SK-N-MC (cell line): ENCODE measurements at regions not wholly inside any gene's neighbourhood (a gene's known extent, or its start where the extent isn't known, plus 50 kb on each side); places are given as distances from the start of the nearest gene placed in this dataset.
A peak's percentile ranks its signal among the peaks of the same experiment; 100 is the strongest.

ENCODE experiments used
- DNase-seq: peaks from one replicate; pipeline ENCODE4 v3.0.0-alpha.2; 2011; ENCODE audit warnings: low read depth, low spot score
- H3K27ac ChIP-seq: fragments of 200-600 bp; sonication (generic); 2 replicates; pipeline ENCODE4 v1.5.1; 2016; ENCODE audit warnings: mixed run types
- H3K36me3 ChIP-seq: fragments of 200-600 bp; sonication (generic); 2 replicates; pipeline ENCODE4 v1.6.1; 2017; ENCODE audit warnings: antibody characterized with exemption, low read length, mixed read lengths; ENCODE audit not compliant: insufficient read depth
- H3K4me3 ChIP-seq: fragments of 200-600 bp; sonication (generic); 2 replicates; pipeline ENCODE4 v1.5.1; 2016
- H3K9ac ChIP-seq: fragments of 200-600 bp; sonication (generic); 2 replicates; pipeline ENCODE4 v1.8.0; 2017; ENCODE audit warnings: mixed run types, mixed read lengths; ENCODE audit not compliant: insufficient read length
- H3K9me3 ChIP-seq: fragments of 200-600 bp; sonication (generic); 2 replicates; pipeline ENCODE4 v1.6.1; 2017; ENCODE audit warnings: low read depth, mild to moderate bottlenecking, antibody characterized with exemption, low read length, moderate library complexity, mixed read lengths
- EZH2 ChIP-seq: fragments of 200-600 bp; sonication (generic); IDR thresholded peaks from one replicate; pipeline ENCODE4 v1.6.1; 2017; ENCODE audit warnings: antibody characterized with exemption
- FOXP2 ChIP-seq: optimal IDR thresholded peaks from 2 replicates; pipeline ENCODE3; 2011; ENCODE audit warnings: mild to moderate bottlenecking, moderate library complexity; ENCODE audit not compliant: insufficient read depth; ENCODE audit errors: extremely low read length, control extremely low read depth
- POLR2AphosphoS5 ChIP-seq: IDR thresholded peaks from 2 replicates; pipeline ENCODE4 v1.6.1; 2012; ENCODE audit warnings: mild to moderate bottlenecking, low read depth, low read length, borderline replicate concordance

- Histone ChIP-seq H3K36me3 (no peaks in the 10 kb centered on the region), H3K9ac (no peak overlapping the region), H3K9me3 (no peaks in the 10 kb centered on the region), H3K4me3 (no peak overlapping the region), H3K27ac (no peak overlapping the region)
- TF ChIP-seq POLR2AphosphoS5 (no peak), FOXP2 (no peak), EZH2 (no peak)
- DNase-seq: no peak
Measured at GRCh38 chr12:28054583-28054982, 82.0 kb upstream of the PTHLH start.

- Histone ChIP-seq H3K9me3 (no peaks in the 10 kb centered on the region), H3K27ac (0 out of 2 replicates have a peak overlapping the region, but pooled peaks have one; percentile 21), H3K36me3 (no peaks in the 10 kb centered on the region), H3K4me3 (no peak overlapping the region), H3K9ac (no peak overlapping the region)
- no peak for DNase-seq
- TF ChIP-seq POLR2AphosphoS5: no peak
- TF ChIP-seq EZH2: no peak
- TF ChIP-seq FOXP2: no peak
Measured at GRCh38 chr12:28057856-28058615, 85.5 kb upstream of the PTHLH start.

GRCh38 chr12:28059220-28059619 is 86.7 kb upstream of the PTHLH start:
- H3K36me3 ChIP-seq: no peaks in the 10 kb centered on the region
- DNase-seq: no peak
- no peak overlapping the region for H3K27ac ChIP-seq
- no peaks in the 10 kb centered on the region for H3K9me3 ChIP-seq
- TF ChIP-seq POLR2AphosphoS5 (no peak), EZH2 (no peak), FOXP2 (no peak)
- H3K4me3 ChIP-seq: no peak overlapping the region
- H3K9ac ChIP-seq: no peak overlapping the region

GRCh38 chr12:28059668-28060067 is 87.1 kb upstream of the PTHLH start:
- no peak for DNase-seq
- Histone ChIP-seq H3K4me3 (no peak overlapping the region), H3K9me3 (no peaks in the 10 kb centered on the region), H3K9ac (no peak overlapping the region), H3K27ac (no peak overlapping the region), H3K36me3 (no peaks in the 10 kb centered on the region)
- TF ChIP-seq EZH2 (no peak), POLR2AphosphoS5 (no peak), FOXP2 (no peak)

GRCh38 chr12:28060871-28061270 is 88.3 kb upstream of the PTHLH start:
- no peak overlapping the region for H3K4me3 ChIP-seq
- H3K9ac ChIP-seq: no peak overlapping the region
- no peaks in the 10 kb centered on the region for H3K9me3 ChIP-seq
- no peak overlapping the region for H3K27ac ChIP-seq
- no peaks in the 10 kb centered on the region for H3K36me3 ChIP-seq
- no peak for TF ChIP-seq FOXP2
- TF ChIP-seq EZH2: no peak
- TF ChIP-seq POLR2AphosphoS5: no peak
- DNase-seq: no peak

GRCh38 chr12:28063355-28063880 is 90.9 kb upstream of the PTHLH start:
- H3K4me3 ChIP-seq: no peak overlapping the region
- H3K9ac ChIP-seq: no peak overlapping the region
- no peak for DNase-seq
- H3K9me3 ChIP-seq: no peaks in the 10 kb centered on the region
- no peaks in the 10 kb centered on the region for H3K36me3 ChIP-seq
- no peak overlapping the region for H3K27ac ChIP-seq
- TF ChIP-seq FOXP2 (no peak), POLR2AphosphoS5 (no peak), EZH2 (no peak)

- TF ChIP-seq POLR2AphosphoS5 (no peak), FOXP2 (no peak), EZH2 (no peak)
- Histone ChIP-seq H3K4me3 (no peak overlapping the region), H3K36me3 (no peaks in the 10 kb centered on the region), H3K9me3 (no peaks in the 10 kb centered on the region; the same call in 1 of the 2 replicates), H3K27ac (no peak overlapping the region), H3K9ac (no peak overlapping the region)
- no peak for DNase-seq
Measured at GRCh38 chr12:28065374-28065773, 92.8 kb upstream of the PTHLH start.

- Histone ChIP-seq H3K9me3 (no peaks in the 10 kb centered on the region; the same call in 1 of the 2 replicates), H3K27ac (no peak overlapping the region), H3K36me3 (no peaks in the 10 kb centered on the region), H3K4me3 (no peak overlapping the region), H3K9ac (no peak overlapping the region)
- TF ChIP-seq EZH2 (no peak), FOXP2 (no peak), POLR2AphosphoS5 (no peak)
- DNase-seq: no peak
Measured at GRCh38 chr12:28065889-28066630, 93.5 kb upstream of the PTHLH start.

GRCh38 chr12:28066879-28067278 is 94.3 kb upstream of the PTHLH start:
- no peak overlapping the region for H3K4me3 ChIP-seq
- TF ChIP-seq POLR2AphosphoS5: no peak

More at GRCh38 chr12:28066879-28067278, 94.3 kb upstream of the PTHLH start:
- DNase-seq: no peak
- H3K9me3 ChIP-seq: no peaks in the 10 kb centered on the region; the same call in 1 of the 2 replicates
- H3K27ac ChIP-seq: no peak overlapping the region
- no peaks in the 10 kb centered on the region for H3K36me3 ChIP-seq
- H3K9ac ChIP-seq: no peak overlapping the region
